ENCODE measurements at regions not wholly inside any gene's neighbourhood (a gene's known extent, or its start where the extent isn't known, plus 50 kb on each side); places are given as distances from the start of the nearest gene placed in this dataset.

DNA sequence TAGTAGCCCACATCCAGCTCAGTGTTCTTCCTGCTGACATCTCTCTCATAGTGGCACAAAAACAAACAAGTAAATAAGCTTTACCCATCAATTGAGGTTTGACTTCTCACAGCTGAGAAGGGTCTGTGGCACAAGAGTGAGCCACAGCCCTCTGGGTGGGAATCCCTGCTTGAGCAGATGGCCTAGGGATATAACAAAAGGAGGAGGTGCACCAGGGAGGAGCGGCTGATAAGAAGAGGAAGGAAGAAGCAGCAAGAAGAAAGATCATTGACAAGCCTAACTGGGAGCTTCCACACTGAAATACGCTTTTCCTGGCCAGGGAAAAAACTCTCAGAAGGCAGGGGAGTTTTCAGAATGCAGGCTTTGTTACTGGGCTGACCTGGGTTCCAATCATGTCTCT lies 279.8 kb downstream of the UACA start:
- Histone ChIP-seq H3K27me3 (ENCODE audit: control insufficient read depth in 1 of 2, insufficient read depth in 2 of 2, low read length in 1 of 2) (no peaks in the 10 kb centered on the region), H3K4me1 (ENCODE audit: control insufficient read depth in 1 of 2, insufficient read depth in 2 of 2, low read length in 2 of 2) (no peaks in the 10 kb centered on the region), H3K9me3 (ENCODE audit: control insufficient read depth, low read length) (no peaks in the 10 kb centered on the region), H3K36me3 (ENCODE audit: control insufficient read depth in 1 of 2, insufficient read depth in 2 of 2, low read length in 1 of 2) (no peaks in the 10 kb centered on the region), H3K4me3 (ENCODE audit: low read length in 2 of 2) (no peak overlapping the region), H3K27ac (ENCODE audit: low read depth in 1 of 2, low read length in 2 of 2) (no peak overlapping the region)
- intact Hi-C loops (cut with DNase I), result loop anchor here (10.0 kb wide), 2 partner anchors 759 to 1009 kb away; no protein-coding TSS in a partner anchor
- DNase-seq (no peak), ATAC-seq (ENCODE audit: low FRiP score) (no peak)
- WGBS, 2 donors, result 95 to 98% methylated on average over 2 of the region's 2 CpGs

DNA sequence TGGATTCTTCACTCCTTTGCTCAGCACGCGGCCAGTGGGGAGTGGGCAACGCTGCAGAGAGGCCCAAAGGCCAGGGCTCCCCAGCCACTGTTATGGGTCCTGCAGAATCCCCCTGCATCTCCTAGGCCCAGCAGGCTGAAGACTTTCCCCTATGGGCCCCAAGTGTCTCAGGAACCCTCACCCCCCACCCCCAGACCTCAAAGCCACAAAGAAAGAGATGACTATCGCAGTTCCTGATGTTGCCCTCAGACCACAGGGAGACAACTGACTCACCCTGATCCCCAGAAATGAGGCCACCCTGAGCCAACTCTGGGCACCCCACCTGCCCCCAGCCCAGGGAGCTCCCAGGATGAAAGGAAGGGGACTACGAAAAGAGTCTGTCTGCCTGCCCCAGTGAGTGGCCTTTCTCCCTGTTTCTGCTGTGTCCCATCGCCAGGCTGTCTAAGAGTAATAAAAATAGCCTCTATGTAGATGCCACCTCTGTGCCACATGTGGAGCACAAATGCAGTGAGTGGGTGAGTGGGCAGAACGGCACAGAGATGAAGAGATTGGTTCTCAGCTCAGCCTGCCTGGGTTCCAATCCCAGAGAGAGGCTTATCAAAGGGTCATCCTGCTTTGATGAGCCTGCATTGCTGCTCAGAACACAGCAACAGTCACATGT lies 283.0 kb downstream of the UACA start:
- Histone ChIP-seq H3K9me3 (ENCODE audit: control insufficient read depth, low read length) (no peaks in the 10 kb centered on the region), H3K27ac (ENCODE audit: low read depth in 1 of 2, low read length in 2 of 2) (no peak overlapping the region), H3K36me3 (ENCODE audit: control insufficient read depth in 1 of 2, insufficient read depth in 2 of 2, low read length in 1 of 2) (no peaks in the 10 kb centered on the region), H3K4me1 (ENCODE audit: control insufficient read depth in 1 of 2, insufficient read depth in 2 of 2, low read length in 2 of 2) (peaks cover 0 to 1% of the 10 kb centered on the region in 2 donors), H3K4me3 (ENCODE audit: low read length in 2 of 2) (no peak overlapping the region), H3K27me3 (ENCODE audit: control insufficient read depth in 1 of 2, insufficient read depth in 2 of 2, low read length in 1 of 2) (no peaks in the 10 kb centered on the region)
- 85 to 89% methylated on average over 7 of the region's 7 CpGs for WGBS, 2 donors
- intact Hi-C loops (cut with DNase I), result loop anchor here (10.0 kb wide), 2 partner anchors 756 to 1006 kb away; no protein-coding TSS in a partner anchor
- DNase-seq (peak in 1 of 2 donors; percentile 42), ATAC-seq (ENCODE audit: low FRiP score) (no peak)

DNA sequence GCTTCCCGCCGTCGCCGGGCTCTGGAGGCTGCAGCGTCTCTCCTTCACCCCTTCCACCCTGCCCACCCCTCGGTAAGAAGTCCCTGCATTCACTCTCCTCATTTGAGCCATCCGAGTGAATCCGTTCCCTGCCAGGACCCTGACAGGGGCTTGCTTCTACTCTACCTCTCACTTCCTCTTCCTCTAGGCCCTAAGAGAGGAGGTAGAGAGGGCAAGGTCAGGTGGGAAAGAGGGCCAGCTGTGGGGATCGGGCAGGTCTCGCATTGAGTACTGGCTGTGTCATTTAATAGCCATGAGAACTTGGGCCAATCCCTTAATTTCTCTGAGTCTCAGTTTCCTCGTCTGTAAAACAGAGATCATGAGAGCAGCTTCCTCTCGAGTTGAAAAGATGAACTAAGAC lies 283.6 kb downstream of the UACA start:
- ATAC-seq (ENCODE audit: low FRiP score) (no peak), DNase-seq (peak in 1 of 2 donors; percentile 9)
- Histone ChIP-seq H3K4me1 (ENCODE audit: control insufficient read depth in 1 of 2, insufficient read depth in 2 of 2, low read length in 2 of 2) (peaks cover 0 to 1% of the 10 kb centered on the region in 2 donors), H3K9me3 (ENCODE audit: control insufficient read depth, low read length) (no peaks in the 10 kb centered on the region), H3K27ac (ENCODE audit: low read depth in 1 of 2, low read length in 2 of 2) (no peak overlapping the region), H3K36me3 (ENCODE audit: control insufficient read depth in 1 of 2, insufficient read depth in 2 of 2, low read length in 1 of 2) (no peaks in the 10 kb centered on the region), H3K4me3 (ENCODE audit: low read length in 2 of 2) (no peak overlapping the region), H3K27me3 (ENCODE audit: control insufficient read depth in 1 of 2, insufficient read depth in 2 of 2, low read length in 1 of 2) (no peaks in the 10 kb centered on the region)
- intact Hi-C loops (cut with DNase I), result loop anchor here (10.0 kb wide), 6 partner anchors 315 to 1005 kb away; partner anchors contain the start of gene TLE3 (in 1 of the 2)
- WGBS, 2 donors, result 91 to 94% methylated on average over 12 of the region's 12 CpGs

DNA sequence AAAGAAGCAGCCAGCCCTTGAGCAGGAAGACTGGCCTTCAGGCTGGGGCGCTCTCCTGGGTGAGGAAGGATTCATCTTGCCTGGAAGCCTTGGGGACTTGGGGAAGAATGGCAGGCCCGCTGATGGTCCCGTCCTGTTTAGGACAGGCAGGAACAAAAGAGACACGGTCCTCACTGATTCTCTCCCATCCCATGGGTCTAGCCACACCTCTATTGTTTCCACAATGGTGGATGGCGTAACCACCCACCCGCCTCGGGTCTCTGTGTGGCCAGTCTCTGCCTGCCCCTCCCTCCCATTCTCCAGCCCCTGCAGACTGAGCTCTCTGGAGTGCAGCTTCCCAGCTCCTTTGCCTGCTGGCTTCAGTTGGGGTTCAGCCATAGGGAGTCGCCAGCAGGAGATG lies 284.3 kb downstream of the UACA start:
- Histone ChIP-seq H3K9me3 (ENCODE audit: control insufficient read depth, low read length) (no peaks in the 10 kb centered on the region), H3K4me1 (ENCODE audit: control insufficient read depth in 1 of 2, insufficient read depth in 2 of 2, low read length in 2 of 2) (peaks cover 0 to 1% of the 10 kb centered on the region in 2 donors), H3K27me3 (ENCODE audit: control insufficient read depth in 1 of 2, insufficient read depth in 2 of 2, low read length in 1 of 2) (no peaks in the 10 kb centered on the region), H3K36me3 (ENCODE audit: control insufficient read depth in 1 of 2, insufficient read depth in 2 of 2, low read length in 1 of 2) (no peaks in the 10 kb centered on the region), H3K4me3 (ENCODE audit: low read length in 2 of 2) (no peak overlapping the region), H3K27ac (ENCODE audit: low read depth in 1 of 2, low read length in 2 of 2) (no peak overlapping the region)
- intact Hi-C loops (cut with DNase I), result loop anchor here (10.0 kb wide), 4 partner anchors 314 to 904 kb away; partner anchors contain the start of gene TLE3 (in 1 of the 2)
- ATAC-seq (ENCODE audit: low FRiP score) (no peak), DNase-seq (peak in 1 of 2 donors; percentile 44)
- 96 to 98% methylated on average over 8 of the region's 8 CpGs for WGBS, 2 donors

DNA sequence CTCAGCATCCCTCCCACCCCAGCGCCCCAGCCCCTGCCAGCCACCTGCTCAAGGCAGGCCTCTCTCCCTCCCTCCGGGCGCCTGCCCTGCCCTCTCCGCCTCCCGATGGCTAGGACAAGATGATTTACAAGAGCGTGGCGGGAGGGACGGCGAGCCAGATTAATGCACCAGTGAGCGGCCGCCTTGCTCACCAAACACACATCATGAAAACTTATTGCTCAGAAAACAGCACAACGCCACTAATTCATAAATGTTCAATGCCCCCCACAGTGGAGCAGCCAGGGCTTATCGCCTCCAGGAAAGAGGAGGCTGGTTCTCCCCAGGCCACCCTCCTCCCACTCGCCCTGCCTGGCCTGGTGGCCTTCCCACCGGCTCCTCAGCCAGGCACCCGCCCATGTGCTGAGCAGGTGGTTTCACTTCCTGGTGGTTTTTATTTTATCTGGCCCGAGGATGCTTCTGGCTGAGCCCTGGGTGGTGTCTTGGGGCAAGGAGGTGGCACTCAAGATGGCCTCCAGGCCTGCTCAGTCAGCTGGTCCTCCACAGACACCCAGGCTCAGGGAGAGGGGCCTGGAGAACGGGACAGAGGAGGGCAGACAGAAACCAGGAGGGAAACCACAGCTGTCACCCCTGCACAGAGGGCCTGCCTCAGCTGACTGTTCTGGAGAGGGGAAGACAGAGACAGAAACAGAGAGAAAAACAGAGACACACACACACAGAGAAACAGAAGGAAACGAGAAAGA lies 284.9 kb downstream of the UACA start:
- Histone ChIP-seq H3K27me3 (ENCODE audit: control insufficient read depth in 1 of 2, insufficient read depth in 2 of 2, low read length in 1 of 2) (no peaks in the 10 kb centered on the region), H3K36me3 (ENCODE audit: control insufficient read depth in 1 of 2, insufficient read depth in 2 of 2, low read length in 1 of 2) (no peaks in the 10 kb centered on the region), H3K27ac (ENCODE audit: low read depth in 1 of 2, low read length in 2 of 2) (no peak overlapping the region), H3K4me3 (ENCODE audit: low read length in 2 of 2) (no peak overlapping the region), H3K4me1 (ENCODE audit: control insufficient read depth in 1 of 2, insufficient read depth in 2 of 2, low read length in 2 of 2) (peaks cover 0 to 1% of the 10 kb centered on the region in 2 donors), H3K9me3 (ENCODE audit: control insufficient read depth, low read length) (no peaks in the 10 kb centered on the region)
- no peak for ATAC-seq (ENCODE audit: low FRiP score)
- intact Hi-C loops (cut with DNase I), result loop anchor here (10.0 kb wide), 4 partner anchors 314 to 904 kb away; partner anchors contain the start of gene TLE3 (in 1 of the 2)
- WGBS, 2 donors, result 90 to 93% methylated on average over 19 of the region's 19 CpGs
- DNase-seq, result peak; percentile 75 to 77

DNA sequence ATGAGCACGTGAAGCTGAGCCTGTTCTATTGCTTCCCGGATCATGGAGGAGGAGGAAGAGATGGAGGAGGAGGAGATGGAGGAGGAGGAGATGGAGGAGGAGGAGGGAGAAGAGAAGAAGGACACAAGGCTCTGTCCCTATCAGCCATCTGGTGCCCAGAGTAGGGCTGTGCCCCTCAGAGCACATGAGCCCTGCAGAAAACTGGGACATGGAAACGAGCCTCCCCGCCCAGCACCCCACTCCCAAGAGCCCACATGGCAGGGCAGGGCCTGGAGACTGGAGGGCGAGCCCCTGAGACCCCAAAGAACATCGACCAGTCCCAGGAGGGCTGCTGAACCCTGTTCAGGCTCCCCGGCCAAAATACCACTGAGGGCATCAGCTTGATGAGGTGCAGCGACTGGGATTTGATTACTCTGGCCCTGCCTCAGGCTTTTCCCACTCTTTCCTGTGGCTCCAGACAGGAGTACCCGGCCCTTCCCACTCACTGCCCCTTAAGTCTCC lies 285.6 kb downstream of the UACA start:
- Histone ChIP-seq H3K4me1 (ENCODE audit: control insufficient read depth in 1 of 2, insufficient read depth in 2 of 2, low read length in 2 of 2) (peaks cover 0 to 1% of the 10 kb centered on the region in 2 donors), H3K36me3 (ENCODE audit: control insufficient read depth in 1 of 2, insufficient read depth in 2 of 2, low read length in 1 of 2) (no peaks in the 10 kb centered on the region), H3K27me3 (ENCODE audit: control insufficient read depth in 1 of 2, insufficient read depth in 2 of 2, low read length in 1 of 2) (no peaks in the 10 kb centered on the region), H3K9me3 (ENCODE audit: control insufficient read depth, low read length) (no peaks in the 10 kb centered on the region), H3K4me3 (ENCODE audit: low read length in 2 of 2) (no peak overlapping the region), H3K27ac (ENCODE audit: low read depth in 1 of 2, low read length in 2 of 2) (no peak overlapping the region)
- WGBS, 2 donors, result 90 to 93% methylated on average over 9 of the region's 9 CpGs
- intact Hi-C loops (cut with DNase I), result loop anchor here (10.0 kb wide), 4 partner anchors 313 to 903 kb away; partner anchors contain the start of gene TLE3 (in 1 of the 2)
- DNase-seq, result no peak
- no peak for ATAC-seq (ENCODE audit: low FRiP score)

DNA sequence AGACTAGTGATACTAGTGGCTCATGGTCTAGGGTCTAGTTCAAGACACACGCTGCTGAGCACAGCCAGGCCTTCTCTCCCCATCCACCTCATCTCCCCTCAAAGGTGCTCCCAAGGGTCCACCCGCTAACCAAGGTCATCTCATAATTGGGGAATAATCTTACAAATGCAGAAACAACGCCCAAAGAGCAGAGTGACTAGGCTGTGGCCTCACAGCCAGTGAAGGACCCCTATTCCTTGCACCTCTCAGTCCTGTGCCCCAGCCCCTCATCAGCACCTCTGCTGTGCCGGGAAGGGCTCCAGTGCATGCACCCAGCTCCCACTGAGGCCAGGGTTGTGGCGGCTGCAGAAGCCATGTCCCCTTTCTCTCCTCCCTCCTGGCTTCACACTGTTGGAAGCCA lies 286.9 kb downstream of the UACA start:
- intact Hi-C loops (cut with DNase I), result loop anchor here (10.0 kb wide), 4 partner anchors 312 to 902 kb away; partner anchors contain the start of gene TLE3 (in 1 of the 2)
- no peaks in the 10 kb centered on the region for H3K36me3 ChIP-seq (ENCODE audit: control insufficient read depth in 1 of 2, insufficient read depth in 2 of 2, low read length in 1 of 2)
- ATAC-seq (ENCODE audit: low FRiP score) (no peak), DNase-seq (no peak)
- H3K27me3 ChIP-seq (ENCODE audit: control insufficient read depth in 1 of 2, insufficient read depth in 2 of 2, low read length in 1 of 2), result no peaks in the 10 kb centered on the region
- H3K9me3 ChIP-seq (ENCODE audit: control insufficient read depth, low read length), result no peaks in the 10 kb centered on the region
- H3K27ac ChIP-seq (ENCODE audit: low read depth in 1 of 2, low read length in 2 of 2), result no peak overlapping the region
- 95 to 96% methylated on average over 5 of the region's 5 CpGs for WGBS, 2 donors
- H3K4me1 ChIP-seq (ENCODE audit: control insufficient read depth in 1 of 2, insufficient read depth in 2 of 2, low read length in 2 of 2), result peaks cover 0 to 1% of the 10 kb centered on the region in 2 donors
- H3K4me3 ChIP-seq (ENCODE audit: low read length in 2 of 2), result no peak overlapping the region

DNA sequence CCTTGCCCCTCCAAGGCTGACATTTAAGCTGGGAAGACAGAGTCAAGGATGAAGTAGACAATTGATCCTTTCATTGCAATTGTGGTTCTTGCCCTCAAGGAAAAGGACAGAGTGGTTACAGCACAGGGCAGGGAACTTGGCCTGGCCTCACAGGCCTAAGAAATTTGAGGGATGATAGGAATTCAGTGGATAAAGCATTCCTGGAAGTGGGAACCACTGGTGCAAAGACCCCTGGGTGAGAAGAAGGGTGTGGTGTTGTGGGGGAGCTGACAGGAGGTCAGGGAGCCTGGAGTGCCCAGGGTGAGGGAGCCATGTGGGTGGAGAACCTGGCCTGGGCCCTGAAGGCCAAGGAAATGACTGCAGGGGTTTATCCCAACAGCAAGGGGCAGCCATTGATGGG lies 287.4 kb downstream of the UACA start:
- DNase-seq (no peak), ATAC-seq (ENCODE audit: low FRiP score) (no peak)
- no peaks in the 10 kb centered on the region for H3K9me3 ChIP-seq (ENCODE audit: control insufficient read depth, low read length)
- H3K27ac ChIP-seq (ENCODE audit: low read depth in 1 of 2, low read length in 2 of 2), result peak overlapping the region; percentile 21 to 78
- peaks cover 0 to 1% of the 10 kb centered on the region in 2 donors for H3K4me1 ChIP-seq (ENCODE audit: control insufficient read depth in 1 of 2, insufficient read depth in 2 of 2, low read length in 2 of 2)
- no peak overlapping the region for H3K4me3 ChIP-seq (ENCODE audit: low read length in 2 of 2)
- H3K27me3 ChIP-seq (ENCODE audit: control insufficient read depth in 1 of 2, insufficient read depth in 2 of 2, low read length in 1 of 2), result no peaks in the 10 kb centered on the region
- intact Hi-C loops (cut with DNase I), result loop anchor here (2.0 to 10.0 kb wide), 5 partner anchors 311 to 901 kb away; partner anchors contain the start of gene TLE3 (in 1 of the 2)
- H3K36me3 ChIP-seq (ENCODE audit: control insufficient read depth in 1 of 2, insufficient read depth in 2 of 2, low read length in 1 of 2), result no peaks in the 10 kb centered on the region

Data from aorta (tissue), 5 donors.